Vagina (tissue), 2 donors: ENCODE measurements at regions not wholly inside any gene's neighbourhood (a gene's known extent, or its start where the extent isn't known, plus 50 kb on each side); places are given as distances from the start of the nearest gene placed in this dataset.

Experiments used
- CTCF ChIP-seq, 3 experiments: fragments of 450-650 bp in 2 of 3; fragments of 200-600 bp in 1 of 3; sonication (generic) in 1 of 3; IDR thresholded peaks; one replicate each; pipeline ENCODE4 v1.5.1; 2017 to 2019; ENCODE audit warnings: antibody characterized with exemption in 3 of 3, mild to moderate bottlenecking in 2 of 3, moderate library complexity in 2 of 3
- POLR2A ChIP-seq, 2 donors: fragments of 450-650 bp; IDR thresholded peaks; one replicate each; pipeline ENCODE4 v1.6.1; 2017; ENCODE audit warnings: antibody characterized with exemption in 2 of 2, mild to moderate bottlenecking in 2 of 2, moderate library complexity in 2 of 2
- POLR2AphosphoS5 ChIP-seq, 2 donors: sonication (generic); formaldehyde crosslinking; IDR thresholded peaks; one replicate each; pipeline ENCODE4 v1.9.0; 2017; ENCODE audit warnings: antibody characterized with exemption in 2 of 2, mild to moderate bottlenecking in 2 of 2, low read depth in 1 of 2; ENCODE audit not compliant: insufficient read depth in 1 of 2

- TF ChIP-seq CTCF (IDR thresholded peaks at IDR 0.05) = no peak
- TF ChIP-seq POLR2A (IDR thresholded peaks at IDR 0.05) = no peak
- TF ChIP-seq POLR2AphosphoS5 (IDR thresholded peaks at IDR 0.05; ENCODE audit: insufficient read depth in 1 of 2, low read depth in 1 of 2) = no peak
These were observed 167.5 kb upstream of the USP38 start for GRCh38 chr4:143017210-143017609.
